HG03196 (cell line): ENCODE measurements at regions not wholly inside any gene's neighbourhood (a gene's known extent, or its start where the extent isn't known, plus 50 kb on each side); places are given as distances from the start of the nearest gene placed in this dataset.
"Not testable (repeated sequence)": the region's sequence is repeated elsewhere in the genome, so short reads cannot be mapped to it uniquely, and the experiment has no call there.

Experiments used
- ATAC-seq: cut with Tn5 transposase; IDR thresholded peaks from one replicate; pipeline ENCODE4 v1.9.1; 2021; ENCODE audit not compliant: unreplicated experiment

DNA sequence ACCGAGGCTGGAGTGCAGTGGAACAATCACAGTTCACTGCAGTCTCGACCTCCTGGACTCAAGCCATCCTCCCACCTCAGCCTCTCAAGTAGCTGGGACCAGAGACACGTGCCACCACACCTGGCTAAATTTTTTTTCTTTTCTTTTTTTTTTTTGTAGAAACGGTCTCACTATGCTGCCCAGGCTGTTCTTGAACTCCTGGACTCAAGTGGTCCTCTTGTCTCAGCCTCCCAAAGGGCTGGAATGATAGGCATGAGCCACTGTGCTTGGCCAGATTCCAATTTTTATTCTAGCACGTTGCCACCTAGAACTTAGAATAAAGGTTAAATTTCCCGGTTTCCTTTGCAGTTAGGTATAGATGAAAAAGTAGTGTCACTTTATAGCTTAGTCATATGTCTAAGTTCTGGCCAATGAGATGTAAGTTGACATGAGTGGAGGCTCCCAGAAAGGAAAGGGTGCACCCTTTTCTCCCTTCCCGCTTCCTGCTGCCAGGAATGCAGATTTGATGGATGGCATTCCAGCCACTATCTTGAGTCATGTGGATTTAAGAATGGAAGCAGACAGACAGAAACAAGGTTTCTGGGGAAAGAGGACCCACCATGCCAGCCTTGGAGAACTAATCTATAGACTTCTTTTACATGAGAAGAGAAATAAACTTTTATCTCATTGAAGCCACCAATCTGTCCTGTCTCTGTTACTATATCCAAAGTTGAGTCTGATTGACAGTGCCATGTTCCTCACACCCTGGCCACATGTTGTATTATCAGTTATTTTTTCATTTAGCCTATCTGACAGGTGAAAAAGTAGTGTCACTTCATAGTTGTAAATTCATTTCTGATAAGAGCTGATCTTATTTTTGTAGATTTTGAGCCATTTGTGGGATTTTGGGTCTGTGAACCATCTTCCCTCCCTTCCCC, 60.6 kb upstream of the NCOA3 start:
- ATAC-seq, result no peak

- no peak for ATAC-seq
Observed at GRCh38 chr20:47441774-47442150, 59.9 kb upstream of the NCOA3 start.

DNA sequence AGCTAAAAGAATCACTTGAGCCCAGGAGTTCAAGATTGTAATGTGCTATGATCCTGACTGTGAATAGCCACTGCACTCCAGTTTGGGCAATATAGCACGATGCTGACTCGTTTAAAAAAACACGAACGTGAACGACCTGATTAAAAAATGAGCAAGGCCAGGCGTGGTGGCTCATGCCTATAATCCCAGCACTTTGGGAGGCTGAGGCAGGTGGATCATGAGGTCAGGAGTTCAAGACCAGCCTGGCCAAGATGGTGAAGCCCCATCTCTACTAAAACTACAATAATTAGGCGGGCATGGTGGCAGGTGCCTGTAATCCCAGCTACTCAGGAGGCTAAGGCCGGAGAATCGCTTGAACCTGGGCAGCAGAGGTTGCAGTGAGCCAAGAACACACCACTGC, 58.6 kb upstream of the NCOA3 start:
- ATAC-seq, result not testable (repeated sequence)

GRCh38 chr20:47444584-47444983, 57.1 kb upstream of the NCOA3 start:
- no peak for ATAC-seq

GRCh38 chr20:47445291-47445690, 56.4 kb upstream of the NCOA3 start:
- ATAC-seq, result no peak

DNA sequence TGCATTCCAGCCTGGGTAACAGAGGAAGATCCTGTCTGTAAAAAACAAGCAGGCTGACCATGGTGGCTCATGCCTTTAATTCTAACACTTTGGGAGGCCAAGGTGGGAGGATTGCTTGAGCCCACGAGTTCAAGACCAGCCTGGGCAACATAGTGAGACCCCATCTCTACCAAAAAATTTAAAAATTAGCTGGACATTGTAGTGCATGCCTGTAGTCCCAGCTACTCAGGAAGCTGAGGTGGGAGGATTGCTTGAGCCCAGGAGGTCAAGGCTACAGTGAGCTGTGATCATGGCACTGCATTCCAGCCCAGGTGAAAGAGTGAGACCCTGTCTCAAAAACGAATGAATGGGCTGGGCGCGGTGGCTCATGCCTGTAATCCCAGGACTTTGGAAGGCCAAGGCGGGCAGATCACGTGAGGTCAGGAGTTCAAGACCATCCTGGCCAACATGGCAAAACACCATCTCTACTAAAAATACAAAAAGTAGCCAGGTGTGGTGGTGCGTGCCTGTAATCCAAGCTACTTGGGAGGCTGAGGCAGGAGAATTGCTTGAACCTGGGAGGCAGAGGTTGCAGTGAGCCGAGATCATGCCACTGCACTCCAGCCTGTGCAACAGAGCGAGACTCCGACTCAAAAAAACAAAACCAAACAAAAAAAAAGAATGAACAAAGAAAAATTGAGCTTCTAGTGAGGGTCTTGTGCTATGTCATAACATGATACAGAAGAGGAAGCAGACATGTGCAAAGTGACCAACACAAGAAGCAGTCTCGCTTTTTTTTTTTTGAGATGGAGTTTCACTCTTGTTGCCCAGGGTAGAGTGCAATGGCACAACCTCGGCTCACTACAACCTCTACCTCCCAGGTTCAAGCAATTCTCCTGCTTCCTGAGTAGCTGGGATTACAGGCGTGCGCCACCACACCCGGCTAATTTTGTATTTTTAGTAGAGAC, 54.1 kb upstream of the NCOA3 start:
- not testable (repeated sequence) for ATAC-seq

DNA sequence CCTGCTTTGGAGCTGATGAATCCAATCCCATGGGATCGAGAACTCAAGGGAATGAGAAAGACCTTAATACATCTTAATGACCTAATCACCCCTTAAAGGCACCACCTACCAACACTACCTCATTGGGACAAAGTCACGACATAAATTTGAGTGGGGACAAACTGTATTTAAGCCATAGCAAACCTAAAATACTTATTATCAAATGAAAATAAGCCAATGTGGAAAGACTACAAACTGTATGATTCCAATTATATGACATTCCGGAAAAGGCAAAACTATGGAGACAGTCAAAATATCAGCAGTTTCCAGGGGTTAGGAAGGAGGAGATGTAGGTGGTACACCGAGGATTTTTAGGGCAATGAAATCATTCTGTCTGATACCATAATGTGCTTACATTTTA, 53.3 kb upstream of the NCOA3 start:
- no peak for ATAC-seq

DNA sequence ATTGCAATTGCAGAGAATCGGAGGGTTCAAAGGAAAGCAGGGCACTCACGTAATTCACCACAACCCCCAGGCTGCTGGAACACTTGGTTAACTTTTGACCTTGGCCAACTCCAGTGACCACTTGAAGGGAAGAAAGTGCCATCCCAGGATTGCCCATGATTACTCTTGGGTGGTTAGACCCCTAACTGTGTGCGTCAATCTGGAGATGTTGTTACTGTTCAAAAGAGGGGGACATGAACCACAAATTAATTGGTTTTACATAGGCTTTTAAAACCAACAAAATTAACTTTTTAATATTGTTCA, 50.1 kb upstream of the NCOA3 start:
- no peak for ATAC-seq
